ENCODE measurements at regions not wholly inside any gene's neighbourhood (a gene's known extent, or its start where the extent isn't known, plus 50 kb on each side); places are given as distances from the start of the nearest gene placed in this dataset.

GRCh38 chr4:32169841-32170240 lies 1449.7 kb downstream of the PCDH7 start:
- no peaks in the 10 kb centered on the region for H3K79me2 ChIP-seq (ENCODE audit: insufficient read depth, low read length)
- no peaks in the 10 kb centered on the region for H3K36me3 ChIP-seq (ENCODE audit: control insufficient read depth in 1 of 2, insufficient read depth in 2 of 2, low read length in 2 of 2)
- DNase-seq (ENCODE audit: low read depth, low spot score), result no peak
- no peaks in the 10 kb centered on the region for H3K27me3 ChIP-seq (ENCODE audit: insufficient read depth, low read length)
- no peaks in the 10 kb centered on the region for H3K9me3 ChIP-seq (ENCODE audit: control insufficient read depth in 1 of 2, insufficient read depth in 1 of 2, low read depth in 1 of 2, low read length in 2 of 2)
- ChIA-PET CTCF (no interaction called here), RAD21 (ENCODE audit: low non-redundant PET in 1 of 2, low total read pairs in 2 of 2, uncharacterized antibody in 2 of 2, unreplicated experiment in 2 of 2) (no interaction called here), POLR2A (no interaction called here)
- no peak overlapping the region for H2AFZ ChIP-seq (ENCODE audit: low read depth, low read length, poor library complexity, severe bottlenecking)
- no peaks in the 10 kb centered on the region for H4K20me1 ChIP-seq (ENCODE audit: insufficient read depth)
- H3K4me2 ChIP-seq (ENCODE audit: low read length), result no peak overlapping the region
- no peak overlapping the region for H3K9ac ChIP-seq (ENCODE audit: low read length)
- BruUV-seq (replicated peaks), result no TSS peak
- no peaks in the 10 kb centered on the region for H3K4me1 ChIP-seq (ENCODE audit: control insufficient read depth in 1 of 2, insufficient read depth in 2 of 2, low read length in 2 of 2)
- TF ChIP-seq SIN3A (IDR thresholded peaks at IDR 0.05; ENCODE audit: low read depth) (no peak), EZH2 (IDR thresholded peaks at IDR 0.05) (no peak), JUND (IDR thresholded peaks at IDR 0.05) (no peak), ZFX (IDR thresholded peaks at IDR 0.05) (no peak), SP1 (IDR thresholded peaks at IDR 0.05; ENCODE audit: low read depth) (no peak), ATF3 (IDR thresholded peaks at IDR 0.05) (no peak), EGR1 (IDR thresholded peaks at IDR 0.05; ENCODE audit: low read depth) (no peak), TCF7L2 (IDR thresholded peaks at IDR 0.05; ENCODE audit: borderline replicate concordance, extremely low read depth, insufficient read depth, insufficient read length) (no peak), EZH2phosphoT487 (IDR thresholded peaks at IDR 0.05; ENCODE audit: borderline replicate concordance) (no peak), CEBPB (IDR thresholded peaks at IDR 0.05; ENCODE audit: low read depth) (no peak), ZNF274 (IDR thresholded peaks at IDR 0.05; ENCODE audit: low read depth, low read length) (no peak), CBX3 (IDR thresholded peaks at IDR 0.05; ENCODE audit: low read depth) (no peak), ZBTB33 (IDR thresholded peaks at IDR 0.05; ENCODE audit: extremely low read depth, insufficient replicate concordance, low read length) (no peak), YY1 (IDR thresholded peaks at IDR 0.05; ENCODE audit: extremely low read depth, insufficient replicate concordance, low read depth, low read length) (no peak)
- no peak for ATAC-seq
- H3K4me3 ChIP-seq (replicated peaks in 1 of 2; ENCODE audit: low read depth in 1 of 2, low read length in 2 of 2), result no peak overlapping the region
- no peaks in the 10 kb centered on the region for H3K9me2 ChIP-seq (ENCODE audit: insufficient read depth)
- no peak overlapping the region for H3K27ac ChIP-seq (ENCODE audit: low read depth, low read length)
- intact Hi-C loops (cut with micrococcal nuclease), result no loop called here

Data from HCT116 (cell line).